ENCODE measurements at regions not wholly inside any gene's neighbourhood (a gene's known extent, or its start where the extent isn't known, plus 50 kb on each side); places are given as distances from the start of the nearest gene placed in this dataset.

DNA sequence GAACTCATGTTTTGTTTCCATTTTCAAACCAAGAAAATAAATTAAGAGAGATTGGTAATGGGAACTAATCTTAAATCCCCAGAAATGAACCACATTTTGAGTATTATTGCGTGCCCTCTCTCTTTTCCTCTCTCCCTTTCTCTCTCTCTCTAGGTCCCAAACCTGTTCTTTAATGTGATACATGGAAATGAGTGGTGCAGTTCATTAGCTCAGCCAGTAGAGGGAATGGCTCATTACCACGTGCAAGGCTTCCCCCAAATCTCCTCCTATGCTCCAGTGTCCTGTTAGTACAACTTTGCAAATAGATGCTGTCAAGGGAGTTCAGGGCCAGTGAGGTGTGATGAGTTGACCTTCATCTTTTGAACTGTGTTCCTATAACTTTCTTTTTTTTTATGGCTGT, 178.4 kb downstream of the FGF9 start:
- Histone ChIP-seq H3K79me2 (ENCODE audit: insufficient read depth, low read length) (no peaks in the 10 kb centered on the region), H3K4me2 (ENCODE audit: low read length) (no peak overlapping the region), H3K9ac (ENCODE audit: low read length) (no peak overlapping the region), H4K20me1 (ENCODE audit: insufficient read depth, low read length) (no peaks in the 10 kb centered on the region), H3K9me3 (ENCODE audit: low read length) (no peaks in the 10 kb centered on the region), H3K27me3 (ENCODE audit: insufficient read depth, low read length) (no peaks in the 10 kb centered on the region), H3K27ac (ENCODE audit: low read depth, low read length, poor library complexity, severe bottlenecking) (no peak overlapping the region), H3K4me3 (ENCODE audit: low read depth, low read length, poor library complexity, severe bottlenecking) (no peak overlapping the region), H3K36me3 (ENCODE audit: insufficient read depth, low read length) (no peaks in the 10 kb centered on the region), H2AFZ (ENCODE audit: low read length) (no peak overlapping the region), H3K9me2 (ENCODE audit: low read depth, low read length) (no peaks in the 10 kb centered on the region), H3F3A (ENCODE audit: insufficient read depth, low read length) (no peaks in the 10 kb centered on the region), H3K4me1 (ENCODE audit: insufficient read depth, low read length, severe bottlenecking) (no peaks in the 10 kb centered on the region)
- TF ChIP-seq, protein P1, sequence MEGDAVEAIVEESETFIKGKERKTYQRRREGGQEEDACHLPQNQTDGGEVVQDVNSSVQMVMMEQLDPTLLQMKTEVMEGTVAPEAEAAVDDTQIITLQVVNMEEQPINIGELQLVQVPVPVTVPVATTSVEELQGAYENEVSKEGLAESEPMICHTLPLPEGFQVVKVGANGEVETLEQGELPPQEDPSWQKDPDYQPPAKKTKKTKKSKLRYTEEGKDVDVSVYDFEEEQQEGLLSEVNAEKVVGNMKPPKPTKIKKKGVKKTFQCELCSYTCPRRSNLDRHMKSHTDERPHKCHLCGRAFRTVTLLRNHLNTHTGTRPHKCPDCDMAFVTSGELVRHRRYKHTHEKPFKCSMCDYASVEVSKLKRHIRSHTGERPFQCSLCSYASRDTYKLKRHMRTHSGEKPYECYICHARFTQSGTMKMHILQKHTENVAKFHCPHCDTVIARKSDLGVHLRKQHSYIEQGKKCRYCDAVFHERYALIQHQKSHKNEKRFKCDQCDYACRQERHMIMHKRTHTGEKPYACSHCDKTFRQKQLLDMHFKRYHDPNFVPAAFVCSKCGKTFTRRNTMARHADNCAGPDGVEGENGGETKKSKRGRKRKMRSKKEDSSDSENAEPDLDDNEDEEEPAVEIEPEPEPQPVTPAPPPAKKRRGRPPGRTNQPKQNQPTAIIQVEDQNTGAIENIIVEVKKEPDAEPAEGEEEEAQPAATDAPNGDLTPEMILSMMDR (IDR thresholded peaks at IDR 0.05; ENCODE audit: low read length) = peak; percentile 54
- no peak for TF ChIP-seq EZH2 (IDR thresholded peaks at IDR 0.05; ENCODE audit: borderline replicate concordance, low read length)

DNA sequence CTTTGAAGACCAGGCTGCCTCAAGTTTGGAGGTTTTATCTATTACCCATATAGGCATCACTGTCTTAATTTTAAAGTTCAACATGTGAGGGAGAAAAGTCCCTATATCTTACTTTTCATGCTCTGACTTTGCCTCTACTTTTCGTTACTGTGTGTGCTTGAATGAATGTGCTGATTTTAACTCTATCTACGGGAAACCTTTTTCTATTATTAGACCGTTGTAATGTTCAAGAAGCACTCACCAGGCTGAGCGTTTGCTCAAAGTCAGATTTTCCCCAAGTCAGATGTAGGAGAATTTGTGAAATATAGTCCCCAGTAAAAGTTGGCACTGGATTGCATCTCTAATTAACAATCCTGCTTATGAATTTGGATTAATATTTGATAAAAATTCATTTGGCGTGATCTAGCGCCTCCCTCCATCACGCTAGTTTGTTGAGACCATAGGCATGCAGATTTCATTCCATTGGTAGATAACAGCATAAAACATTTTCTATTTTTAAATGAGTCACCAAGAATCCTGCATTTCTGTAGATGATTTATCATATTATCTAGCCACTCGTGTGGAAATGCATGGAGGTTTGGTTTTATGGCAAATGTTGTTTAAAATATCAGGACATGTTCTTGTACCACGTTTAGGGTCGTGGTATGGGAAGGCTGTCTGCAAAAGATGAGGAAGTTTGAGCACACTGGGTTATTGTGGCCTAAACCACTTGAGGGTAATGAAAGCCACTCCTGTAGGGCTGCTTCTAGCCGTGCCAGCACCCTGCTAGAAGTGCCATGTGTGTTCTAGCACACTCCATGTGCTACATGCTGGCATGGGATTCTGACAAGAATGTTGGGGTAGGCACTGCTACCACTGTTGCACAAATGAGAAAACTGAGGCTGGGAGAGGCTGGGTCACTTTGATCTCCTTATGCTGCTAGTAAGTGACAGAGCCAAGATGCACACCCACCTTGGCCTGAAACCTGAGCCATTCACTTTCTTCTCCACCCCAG, 179.4 kb downstream of the FGF9 start:
- no peak overlapping the region for H3K4me3 ChIP-seq (ENCODE audit: low read depth, low read length, poor library complexity, severe bottlenecking)
- H3K4me1 ChIP-seq (ENCODE audit: insufficient read depth, low read length, severe bottlenecking) = no peaks in the 10 kb centered on the region
- H3F3A ChIP-seq (ENCODE audit: insufficient read depth, low read length) = no peaks in the 10 kb centered on the region
- TF ChIP-seq EZH2 (IDR thresholded peaks at IDR 0.05; ENCODE audit: borderline replicate concordance, low read length) = no peak
- TF ChIP-seq, protein P1 (IDR thresholded peaks at IDR 0.05; ENCODE audit: low read length) = no peak
- no peaks in the 10 kb centered on the region for H3K27me3 ChIP-seq (ENCODE audit: insufficient read depth, low read length)
- no peaks in the 10 kb centered on the region for H3K36me3 ChIP-seq (ENCODE audit: insufficient read depth, low read length)
- no peak overlapping the region for H3K4me2 ChIP-seq (ENCODE audit: low read length)
- H3K27ac ChIP-seq (ENCODE audit: low read depth, low read length, poor library complexity, severe bottlenecking) = no peak overlapping the region
- no peaks in the 10 kb centered on the region for H4K20me1 ChIP-seq (ENCODE audit: insufficient read depth, low read length)
- no peak overlapping the region for H3K9ac ChIP-seq (ENCODE audit: low read length)
- H3K9me3 ChIP-seq (ENCODE audit: low read length) = no peaks in the 10 kb centered on the region
- H3K79me2 ChIP-seq (ENCODE audit: insufficient read depth, low read length) = no peaks in the 10 kb centered on the region
- no peaks in the 10 kb centered on the region for H3K9me2 ChIP-seq (ENCODE audit: low read depth, low read length)
- H2AFZ ChIP-seq (ENCODE audit: low read length) = no peak overlapping the region

DNA sequence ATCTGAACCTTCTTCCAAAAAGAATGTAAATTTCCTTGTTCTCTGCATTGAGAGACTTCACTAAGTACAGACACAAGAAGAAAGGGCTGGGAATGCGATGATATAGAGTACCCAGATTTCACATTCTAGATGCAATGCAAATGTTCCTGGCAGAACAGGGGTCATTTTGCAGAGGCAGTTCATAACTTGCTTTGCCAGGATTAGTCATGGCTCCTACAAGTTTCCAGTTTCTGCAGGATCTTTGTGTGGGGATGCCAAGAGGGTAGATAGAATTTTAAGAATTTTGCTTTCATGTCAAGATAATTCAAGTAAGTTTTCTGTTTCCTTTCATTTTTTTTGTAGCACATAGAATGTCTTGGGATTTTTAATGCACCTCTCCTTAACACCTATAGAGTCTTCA, 181.2 kb downstream of the FGF9 start:
- Histone ChIP-seq H3K4me3 (ENCODE audit: low read depth, low read length, poor library complexity, severe bottlenecking) (no peak overlapping the region), H3K9me2 (ENCODE audit: low read depth, low read length) (no peaks in the 10 kb centered on the region), H3F3A (ENCODE audit: insufficient read depth, low read length) (no peaks in the 10 kb centered on the region), H3K36me3 (ENCODE audit: insufficient read depth, low read length) (no peaks in the 10 kb centered on the region), H3K9ac (ENCODE audit: low read length) (no peak overlapping the region), H3K9me3 (ENCODE audit: low read length) (no peaks in the 10 kb centered on the region), H4K20me1 (ENCODE audit: insufficient read depth, low read length) (no peaks in the 10 kb centered on the region), H3K79me2 (ENCODE audit: insufficient read depth, low read length) (no peaks in the 10 kb centered on the region), H3K4me1 (ENCODE audit: insufficient read depth, low read length, severe bottlenecking) (no peaks in the 10 kb centered on the region), H3K27ac (ENCODE audit: low read depth, low read length, poor library complexity, severe bottlenecking) (no peak overlapping the region), H3K27me3 (ENCODE audit: insufficient read depth, low read length) (no peaks in the 10 kb centered on the region), H3K4me2 (ENCODE audit: low read length) (no peak overlapping the region), H2AFZ (ENCODE audit: low read length) (no peak overlapping the region)
- no peak for TF ChIP-seq EZH2 (IDR thresholded peaks at IDR 0.05; ENCODE audit: borderline replicate concordance, low read length)
- TF ChIP-seq, protein P1 (IDR thresholded peaks at IDR 0.05; ENCODE audit: low read length) = no peak
